ENCODE measurements at regions not wholly inside any gene's neighbourhood (a gene's known extent, or its start where the extent isn't known, plus 50 kb on each side); places are given as distances from the start of the nearest gene placed in this dataset.

- Histone ChIP-seq H3K27ac (ENCODE audit: low read depth, low read length) (no peak overlapping the region), H3F3A (ENCODE audit: control insufficient read depth, insufficient read depth) (no peaks in the 10 kb centered on the region), H3K9me3 (ENCODE audit: control insufficient read depth, insufficient read depth, low read length) (no peaks in the 10 kb centered on the region), H3K4me1 (ENCODE audit: control insufficient read depth, low read length) (peaks cover 6% of the 10 kb centered on the region), H3K4me3 (ENCODE audit: low read length) (no peak overlapping the region), H4K20me1 (ENCODE audit: control insufficient read depth, insufficient read depth, low read depth, low read length) (no peaks in the 10 kb centered on the region), H3K79me2 (ENCODE audit: control insufficient read depth, low read length) (no peaks in the 10 kb centered on the region), H3K27me3 (ENCODE audit: control insufficient read depth, low read length) (0 out of 2 replicates have a peak, but pooled peaks cover 4% of the 10 kb centered on the region), H3K36me3 (ENCODE audit: control insufficient read depth, low read length) (no peaks in the 10 kb centered on the region), H3K9me2 (replicated peaks; ENCODE audit: control insufficient read depth, low read length) (no peaks in the 10 kb centered on the region), H3K4me2 (ENCODE audit: low read length) (no peak overlapping the region)
- TF ChIP-seq EZH2phosphoT487 (IDR thresholded peaks at IDR 0.05; ENCODE audit: borderline replicate concordance, low read length), result no peak
- peak; percentile 61 for TF ChIP-seq CTCF (IDR thresholded peaks at IDR 0.05; ENCODE audit: low read depth, low read length, poor library complexity, severe bottlenecking)
Measured at GRCh38 chr2:38465789-38466127, 88.7 kb upstream of the ATL2 start.

GRCh38 chr2:38464971-38465788 lies 88.1 kb upstream of the ATL2 start:
- no peaks in the 10 kb centered on the region for H3K9me3 ChIP-seq (ENCODE audit: control insufficient read depth, insufficient read depth, low read length)
- no peak overlapping the region for H3K27ac ChIP-seq (ENCODE audit: low read depth, low read length)
- no peak overlapping the region for H3K4me2 ChIP-seq (ENCODE audit: low read length)
- H3K36me3 ChIP-seq (ENCODE audit: control insufficient read depth, low read length), result no peaks in the 10 kb centered on the region
- no peaks in the 10 kb centered on the region for H3K79me2 ChIP-seq (ENCODE audit: control insufficient read depth, low read length)
- H3K4me1 ChIP-seq (ENCODE audit: control insufficient read depth, low read length), result peaks cover 6% of the 10 kb centered on the region
- no peaks in the 10 kb centered on the region for H3K9me2 ChIP-seq (replicated peaks; ENCODE audit: control insufficient read depth, low read length)
- H3F3A ChIP-seq (ENCODE audit: control insufficient read depth, insufficient read depth), result no peaks in the 10 kb centered on the region
- H4K20me1 ChIP-seq (ENCODE audit: control insufficient read depth, insufficient read depth, low read depth, low read length), result no peaks in the 10 kb centered on the region
- H3K4me3 ChIP-seq (ENCODE audit: low read length), result no peak overlapping the region
- 0 out of 2 replicates have a peak, but pooled peaks cover 2% of the 10 kb centered on the region for H3K27me3 ChIP-seq (ENCODE audit: control insufficient read depth, low read length)
- no peak for TF ChIP-seq CTCF (IDR thresholded peaks at IDR 0.05; ENCODE audit: low read depth, low read length, poor library complexity, severe bottlenecking)
- no peak for TF ChIP-seq EZH2phosphoT487 (IDR thresholded peaks at IDR 0.05; ENCODE audit: borderline replicate concordance, low read length)

- Histone ChIP-seq H3K9me2 (replicated peaks; ENCODE audit: control insufficient read depth, low read length) (no peaks in the 10 kb centered on the region), H3K27ac (ENCODE audit: low read depth, low read length) (no peak overlapping the region), H3K27me3 (ENCODE audit: control insufficient read depth, low read length) (no peaks in the 10 kb centered on the region), H3K36me3 (ENCODE audit: control insufficient read depth, low read length) (no peaks in the 10 kb centered on the region), H3K4me1 (ENCODE audit: control insufficient read depth, low read length) (peaks cover 6% of the 10 kb centered on the region), H3F3A (ENCODE audit: control insufficient read depth, insufficient read depth) (no peaks in the 10 kb centered on the region), H3K4me3 (ENCODE audit: low read length) (no peak overlapping the region), H4K20me1 (ENCODE audit: control insufficient read depth, insufficient read depth, low read depth, low read length) (no peaks in the 10 kb centered on the region), H3K9me3 (ENCODE audit: control insufficient read depth, insufficient read depth, low read length) (no peaks in the 10 kb centered on the region), H3K79me2 (ENCODE audit: control insufficient read depth, low read length) (no peaks in the 10 kb centered on the region), H3K4me2 (ENCODE audit: low read length) (no peak overlapping the region)
- TF ChIP-seq EZH2phosphoT487 (IDR thresholded peaks at IDR 0.05; ENCODE audit: borderline replicate concordance, low read length) (no peak), CTCF (IDR thresholded peaks at IDR 0.05; ENCODE audit: low read depth, low read length, poor library complexity, severe bottlenecking) (no peak)
Measured at GRCh38 chr2:38463752-38464151, 86.7 kb upstream of the ATL2 start.
